Islet of Langerhans (tissue), 1 donor: ENCODE measurements at regions not wholly inside any gene's neighbourhood (a gene's known extent, or its start where the extent isn't known, plus 50 kb on each side); places are given as distances from the start of the nearest gene placed in this dataset.
A peak's percentile ranks its signal among the peaks of the same experiment; 100 is the strongest.

Source experiments
- FAIRE-seq: peaks from one replicate; lab custom pipeline; 2011; peaks lifted over from hg19 to GRCh38; lab: Jason Lieb, UNC

DNA sequence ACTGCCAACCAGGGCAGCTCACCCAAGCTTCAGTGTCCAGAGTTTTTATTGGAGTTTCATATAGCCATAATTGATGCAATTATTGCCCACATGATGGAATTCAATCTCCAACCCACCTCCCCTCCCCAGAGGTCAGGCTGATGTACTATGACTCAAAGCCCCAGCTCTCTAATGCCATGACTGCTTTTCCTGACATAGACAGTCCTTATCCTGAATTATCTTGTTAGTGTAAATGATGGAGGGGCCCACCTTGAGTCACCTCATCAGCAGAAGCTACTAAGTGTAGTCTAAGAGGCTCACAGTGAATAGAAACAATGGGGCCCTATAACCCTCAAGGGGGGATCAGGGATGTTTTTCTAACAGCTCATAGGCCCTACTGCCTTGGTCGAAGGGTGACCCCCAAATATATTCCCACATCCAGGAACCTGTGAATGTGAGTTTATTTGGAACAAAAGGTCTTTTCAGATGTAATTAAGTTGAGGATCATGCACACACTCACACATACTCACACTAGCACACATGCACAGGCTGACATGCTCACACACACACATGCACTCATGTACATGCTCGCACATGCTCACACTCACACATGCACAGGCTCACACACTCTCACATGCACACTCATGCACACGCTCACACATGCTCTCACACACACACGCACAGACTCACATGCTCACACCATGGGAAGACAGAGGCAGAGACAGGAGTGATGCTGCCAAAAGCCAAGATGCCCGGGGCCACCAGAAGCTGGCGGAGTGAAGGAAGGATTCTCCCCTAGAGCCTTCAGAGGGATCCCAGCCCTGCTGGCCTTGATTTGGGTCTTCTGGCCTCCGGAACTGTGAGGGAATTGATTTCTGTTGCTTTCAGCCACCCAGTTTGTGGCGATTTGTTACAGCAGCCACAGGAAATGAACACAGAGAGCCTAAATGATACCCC is 131.2 kb upstream of the SMAD3 start:
- FAIRE-seq: no peak

DNA sequence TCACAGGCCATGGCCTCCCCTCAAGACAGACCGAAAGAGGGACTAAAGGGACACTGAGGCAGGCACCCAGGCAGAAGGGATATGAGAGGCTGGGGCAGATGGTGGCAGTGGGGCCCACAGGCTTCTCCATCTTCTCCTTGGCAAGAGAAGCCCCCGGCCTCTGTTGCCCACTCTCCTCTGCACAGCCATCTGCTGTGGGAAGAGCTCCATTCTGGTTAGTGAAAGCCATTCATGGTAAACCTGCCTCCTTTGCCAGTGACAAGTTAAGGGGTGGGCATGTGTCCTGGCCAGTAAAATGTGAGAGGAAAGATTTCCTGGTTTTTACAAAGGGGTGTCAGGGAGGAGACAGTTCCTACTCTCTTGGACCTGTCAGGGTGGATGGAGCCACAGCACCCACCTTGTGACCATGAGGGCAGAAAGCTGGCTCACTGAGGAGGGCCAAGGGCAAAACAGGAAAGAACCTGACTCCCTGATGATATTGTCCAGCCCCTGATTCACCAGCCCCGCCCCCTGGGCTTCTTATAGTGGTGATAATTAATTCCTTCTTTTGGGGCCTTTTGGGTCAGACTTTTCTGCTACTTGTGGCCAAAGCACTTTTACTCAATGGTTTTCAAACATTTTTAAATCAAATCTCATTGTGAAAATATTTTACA is 130.4 kb upstream of the SMAD3 start:
- no peak for FAIRE-seq

DNA sequence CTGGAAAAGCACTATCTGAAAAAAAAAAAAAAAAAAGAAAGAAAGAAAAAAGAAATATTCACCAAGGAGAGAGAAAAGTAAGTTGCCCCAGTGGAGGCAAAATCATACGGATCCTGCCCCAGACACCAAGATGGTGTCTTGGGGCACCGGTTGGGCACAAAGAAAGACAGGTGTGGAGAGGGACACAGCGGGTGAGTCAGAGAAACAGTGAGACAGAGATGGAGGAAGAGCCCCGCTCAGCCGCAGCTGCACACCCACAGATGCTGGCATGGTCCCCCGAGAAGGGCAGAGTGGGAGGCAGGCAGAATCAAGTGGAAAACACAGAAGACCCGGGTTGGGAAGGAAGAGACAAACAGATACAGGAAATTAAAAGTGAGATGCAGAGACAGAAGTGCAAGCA is 129.7 kb upstream of the SMAD3 start:
- FAIRE-seq: no peak

DNA sequence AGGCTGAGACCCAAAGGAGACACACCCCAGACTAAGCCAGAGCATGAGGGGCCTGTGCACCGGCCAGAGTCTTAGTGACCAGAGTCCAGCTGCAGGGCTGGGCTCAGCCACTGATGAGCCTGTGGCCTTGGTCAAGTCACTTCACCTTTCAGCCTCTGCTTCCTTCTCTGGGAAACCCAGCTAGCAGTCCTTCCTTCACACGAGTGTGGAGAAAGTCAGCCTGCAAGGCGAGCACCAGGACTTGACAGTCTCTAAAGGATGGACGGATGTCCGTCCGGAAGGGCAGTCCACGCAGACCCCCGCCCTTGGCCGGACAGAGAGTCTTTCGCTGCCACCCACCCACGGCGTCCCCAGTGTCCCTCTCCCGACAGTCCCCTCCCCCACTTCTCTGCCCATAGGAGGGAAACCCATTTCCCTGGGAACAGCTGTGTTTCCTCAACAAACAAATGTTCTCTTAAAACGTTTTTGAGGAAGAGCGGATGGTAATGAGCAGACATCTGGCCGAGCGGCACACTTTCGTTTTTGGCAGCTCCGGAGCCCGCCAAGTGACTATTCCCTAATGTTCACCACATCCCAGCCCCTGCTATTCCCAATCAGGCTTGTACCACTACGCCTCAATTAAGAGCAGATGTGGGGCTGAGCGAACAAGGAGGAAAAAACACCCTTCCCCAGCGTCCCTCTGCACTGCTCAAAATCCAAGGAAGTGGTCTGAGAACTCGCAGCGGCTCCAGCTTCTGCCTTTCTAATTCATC is 129.1 kb upstream of the SMAD3 start:
- FAIRE-seq: no peak

DNA sequence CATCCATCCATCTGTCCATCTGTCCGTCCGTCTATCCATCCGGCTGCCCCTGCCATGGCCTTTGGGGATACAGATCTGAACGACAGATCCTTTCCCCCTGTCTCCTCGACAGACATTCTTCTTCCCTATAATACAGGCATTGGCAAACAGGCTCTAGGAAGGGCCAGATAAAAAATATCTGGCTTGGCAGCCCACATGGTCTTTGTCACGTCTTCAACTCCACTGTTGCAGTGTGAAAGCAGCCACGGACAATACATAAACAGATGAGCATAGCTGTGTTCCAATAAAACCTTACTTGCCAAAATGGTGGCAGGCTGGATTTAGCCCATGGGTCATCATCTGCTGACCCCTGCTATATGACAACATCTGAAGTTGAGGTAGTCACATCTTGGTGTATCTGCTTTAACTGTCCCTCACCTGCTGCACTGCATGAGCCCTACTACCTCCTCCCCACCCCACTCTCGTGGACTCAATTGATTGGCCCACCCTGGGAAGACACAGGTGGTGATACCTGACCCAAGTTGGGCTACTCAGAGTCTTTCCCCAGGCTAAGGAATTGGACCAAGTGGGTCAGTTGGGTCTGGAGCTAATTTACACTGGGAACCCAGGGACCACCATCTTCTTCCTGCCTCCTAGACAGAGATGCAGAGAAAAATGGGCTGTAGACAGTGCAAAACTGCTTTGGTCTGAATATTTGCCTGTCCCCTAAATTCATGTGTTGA is 128.4 kb upstream of the SMAD3 start:
- no peak for FAIRE-seq

DNA sequence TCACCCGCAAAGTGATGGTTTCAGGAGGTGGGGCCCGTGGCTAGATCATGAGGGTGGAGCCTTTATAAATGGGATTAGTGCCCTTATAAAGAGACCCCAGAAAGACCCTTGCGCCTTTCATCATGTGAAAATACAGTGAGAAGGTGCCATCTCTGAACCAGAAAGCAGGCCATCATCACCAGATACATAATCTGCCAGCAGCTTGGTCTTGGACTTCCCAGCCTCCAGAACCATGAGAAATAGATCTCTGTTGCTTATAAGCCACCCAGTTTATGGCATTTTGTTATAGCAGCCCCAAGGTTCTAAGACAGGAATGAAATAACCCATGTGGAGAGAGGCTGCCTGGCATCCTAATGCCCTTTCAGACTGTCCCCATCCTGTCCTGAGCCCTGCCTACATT is 127.8 kb upstream of the SMAD3 start:
- FAIRE-seq: no peak

DNA sequence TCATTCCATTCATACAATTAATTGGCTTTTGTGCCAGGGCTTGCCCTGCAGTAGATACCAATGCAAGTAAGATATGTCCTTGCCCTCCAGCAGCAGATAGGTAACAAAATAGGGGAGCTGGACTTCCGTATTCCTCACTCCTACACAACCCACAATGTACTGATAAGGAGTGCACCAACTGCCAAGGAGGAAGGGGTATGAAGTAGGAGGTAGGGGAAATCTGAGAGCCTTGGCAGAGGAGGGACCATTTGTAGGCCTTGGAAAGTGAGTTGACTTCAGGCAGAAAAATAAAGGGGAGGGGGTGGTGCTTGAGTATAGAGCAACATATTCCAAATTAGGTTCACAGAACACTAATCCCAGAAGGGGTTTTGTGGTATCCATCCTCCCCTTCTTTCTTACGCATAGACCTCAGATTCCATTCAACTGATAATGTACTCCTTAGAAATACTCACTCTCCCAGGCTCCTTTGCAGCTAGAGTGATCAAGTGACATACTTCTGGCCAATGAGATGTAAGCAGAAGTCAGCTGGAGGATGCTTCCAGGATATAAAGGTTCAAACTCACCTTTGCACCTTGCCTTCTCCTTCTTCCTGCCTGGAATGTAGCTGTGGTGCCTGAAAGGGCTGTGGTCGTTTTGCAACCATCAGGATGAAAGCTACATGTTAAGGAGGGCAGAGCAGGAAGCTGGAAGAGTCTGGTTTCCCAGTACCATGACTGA is 127.1 kb upstream of the SMAD3 start:
- FAIRE-seq: no peak

DNA sequence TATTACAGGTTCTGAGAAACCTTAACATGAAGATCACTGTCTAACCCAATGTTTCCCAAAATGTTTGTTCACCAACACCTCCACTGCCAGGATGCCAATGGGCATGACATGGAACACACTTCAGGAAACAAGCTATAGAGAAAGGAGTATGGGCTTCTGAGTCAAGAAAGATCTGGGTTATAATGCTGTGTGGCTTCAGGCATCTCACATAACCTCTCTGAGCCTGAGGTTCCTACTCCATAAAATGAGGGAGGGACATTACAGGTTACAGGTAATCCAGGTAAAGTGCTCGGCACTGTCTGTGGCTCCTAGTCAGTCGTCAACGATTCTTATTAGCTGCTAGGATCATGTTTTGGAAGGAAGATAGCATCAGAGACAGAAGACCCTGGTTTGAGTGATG is 126.4 kb upstream of the SMAD3 start:
- FAIRE-seq: no peak

DNA sequence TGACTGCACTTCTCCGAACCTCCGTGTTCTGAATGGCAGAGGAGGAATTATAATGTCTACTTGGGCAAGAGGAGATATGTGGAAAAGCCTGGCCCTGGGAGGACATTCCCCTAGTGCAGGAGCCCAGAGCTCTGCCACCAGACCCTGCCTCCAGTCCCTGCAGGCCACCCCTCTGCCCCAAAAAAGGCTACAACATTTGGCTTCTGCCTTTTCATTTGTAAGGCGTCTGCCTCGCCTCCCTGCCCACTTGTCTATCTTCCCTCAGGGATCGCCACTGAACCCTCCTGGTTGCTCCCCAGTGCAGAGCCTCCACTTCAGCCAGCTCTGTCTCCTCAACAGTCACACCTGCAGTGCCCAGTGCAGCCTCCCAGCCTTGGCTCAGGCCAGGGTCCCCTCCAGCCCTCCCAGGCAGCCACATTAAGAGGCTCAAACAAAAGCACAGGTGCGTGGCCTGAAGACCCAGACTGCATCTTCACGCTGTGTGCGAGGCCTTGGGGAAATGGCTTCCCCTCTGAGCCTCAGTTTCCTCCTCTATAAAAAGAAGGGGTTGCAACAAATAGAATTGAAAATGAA is 125.9 kb upstream of the SMAD3 start:
- no peak for FAIRE-seq

DNA sequence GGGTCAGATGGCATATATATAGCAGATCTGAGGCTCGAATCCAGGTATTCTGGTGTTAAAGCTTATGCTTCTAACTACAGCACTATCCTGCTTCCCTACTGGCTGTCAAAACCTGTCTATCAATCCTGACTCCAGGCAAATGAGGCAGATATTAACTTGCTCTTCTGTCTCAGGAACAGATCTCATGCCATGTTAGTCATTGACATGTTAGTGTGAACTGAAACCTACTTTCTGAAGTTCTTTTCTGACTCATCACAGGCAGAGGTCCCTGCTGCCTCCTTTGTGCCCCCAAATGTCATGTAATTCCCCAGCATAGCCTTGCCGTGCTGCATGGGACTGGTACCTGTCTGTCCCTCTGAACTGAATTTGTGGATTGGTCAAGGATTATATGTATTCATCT is 125.0 kb upstream of the SMAD3 start:
- FAIRE-seq: no peak

DNA sequence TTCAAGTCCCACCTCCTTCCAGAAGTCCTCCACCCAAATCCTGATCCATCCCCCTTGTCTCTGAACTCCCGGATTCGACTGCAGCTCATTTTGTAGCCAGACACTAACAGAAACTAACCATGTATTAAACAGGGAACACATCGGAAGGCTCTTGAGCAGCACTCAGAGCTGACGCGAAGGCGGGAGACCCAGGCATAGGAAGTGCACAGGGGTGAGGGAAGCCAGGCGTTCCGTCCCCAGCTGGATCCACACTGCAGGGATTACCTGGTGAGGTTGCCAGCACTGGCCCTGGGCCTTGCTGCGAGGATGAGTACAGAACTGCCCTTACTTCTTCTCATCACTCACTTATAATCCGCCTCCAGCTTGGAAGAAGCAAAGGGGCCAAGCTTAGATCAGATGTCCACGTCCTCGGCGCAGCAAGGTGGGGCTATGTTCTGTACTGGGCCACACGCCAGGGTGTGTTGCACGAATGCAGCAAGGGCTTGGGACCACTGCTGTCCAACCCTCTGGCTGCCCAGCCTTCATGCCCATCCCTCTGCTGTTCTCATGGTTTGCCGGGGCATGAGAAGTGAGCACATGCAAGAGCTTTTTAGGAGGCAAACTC is 124.2 kb upstream of the SMAD3 start:
- FAIRE-seq: no peak

DNA sequence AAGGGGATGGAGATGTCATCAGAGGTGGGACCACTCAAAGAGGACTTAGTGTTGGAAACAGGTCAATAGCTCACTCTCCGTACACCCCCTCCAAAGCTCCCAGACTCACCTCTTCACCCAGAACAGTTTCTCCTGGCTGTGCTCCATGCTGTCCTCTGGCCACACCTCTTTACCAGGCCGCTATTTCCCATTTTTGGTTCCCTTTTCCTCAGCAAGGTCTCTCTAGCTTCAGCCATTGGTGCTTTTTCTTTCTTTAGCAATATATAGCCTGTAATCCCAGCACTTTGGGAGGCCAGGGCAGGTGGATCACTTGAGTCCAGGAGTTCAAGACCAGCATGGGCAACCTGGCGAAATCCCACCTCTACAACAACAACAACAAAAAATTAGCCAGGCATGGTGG is 123.6 kb upstream of the SMAD3 start:
- no peak for FAIRE-seq

DNA sequence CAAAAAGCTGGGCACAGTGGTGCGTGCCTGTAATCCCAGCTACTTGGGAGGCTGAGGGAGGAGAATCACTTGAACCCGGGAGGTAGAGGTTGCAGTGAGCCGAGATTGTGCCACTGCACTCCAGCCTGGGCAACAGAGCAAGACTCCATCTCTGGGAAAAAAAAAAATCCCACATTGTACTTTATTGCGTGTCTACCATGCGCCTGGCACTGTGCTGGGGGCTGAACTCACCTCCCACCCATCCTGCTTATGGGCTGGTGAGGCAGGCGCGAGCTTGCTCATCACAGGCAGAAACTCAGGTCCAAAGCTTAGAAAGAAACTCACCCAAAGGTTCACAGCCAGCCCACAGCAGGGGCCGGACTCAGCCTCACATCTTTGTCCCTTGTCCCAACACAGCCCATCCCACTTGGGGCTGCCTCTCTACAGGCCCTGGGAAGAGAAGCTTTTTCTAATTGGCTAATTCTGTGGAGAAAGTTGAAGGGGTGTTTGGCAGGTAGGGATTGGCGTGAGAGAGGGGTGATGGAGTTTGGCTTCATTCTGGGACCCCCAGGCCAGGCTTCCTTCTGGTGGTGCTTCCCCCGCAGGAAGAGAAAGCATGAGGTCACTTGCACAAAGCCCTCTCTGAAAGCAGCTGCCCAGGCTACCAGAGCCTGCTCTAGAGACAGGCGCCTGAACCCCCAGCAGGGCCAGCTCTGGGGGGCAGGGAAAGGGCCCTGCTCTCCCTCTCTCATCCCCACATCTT is 122.6 kb upstream of the SMAD3 start:
- FAIRE-seq: no peak

DNA sequence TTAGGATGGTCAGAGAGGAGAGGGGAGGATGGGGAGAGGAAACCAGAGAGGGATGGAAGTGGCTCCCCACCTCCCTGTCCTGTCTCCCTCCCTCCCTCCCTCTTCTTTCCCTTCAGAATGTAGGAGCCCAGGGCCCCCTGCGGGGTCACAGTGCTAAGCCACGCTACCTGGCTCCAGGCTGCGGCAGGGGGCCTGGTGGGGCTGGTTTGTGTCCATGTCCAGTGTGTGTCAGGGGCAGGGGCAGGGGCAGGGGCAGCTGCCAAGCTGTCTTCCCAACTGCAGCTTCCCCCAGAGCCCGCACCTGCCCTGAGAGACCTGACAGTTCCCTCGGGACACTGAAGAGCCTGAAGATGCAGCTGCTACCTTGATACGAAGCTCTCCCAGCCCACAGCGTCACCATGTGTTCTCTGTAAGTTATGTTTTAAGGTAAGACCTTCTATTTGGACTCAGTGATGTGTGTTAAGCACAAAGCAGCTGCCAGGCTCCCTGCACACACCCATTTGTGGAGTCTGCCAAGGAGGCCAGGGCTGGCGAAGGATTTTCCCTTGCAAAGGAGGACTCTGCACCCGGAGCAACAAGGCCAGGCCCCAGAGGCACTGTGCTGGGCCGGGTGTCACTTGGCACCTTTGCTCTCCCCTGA is 121.8 kb upstream of the SMAD3 start:
- FAIRE-seq: no peak

DNA sequence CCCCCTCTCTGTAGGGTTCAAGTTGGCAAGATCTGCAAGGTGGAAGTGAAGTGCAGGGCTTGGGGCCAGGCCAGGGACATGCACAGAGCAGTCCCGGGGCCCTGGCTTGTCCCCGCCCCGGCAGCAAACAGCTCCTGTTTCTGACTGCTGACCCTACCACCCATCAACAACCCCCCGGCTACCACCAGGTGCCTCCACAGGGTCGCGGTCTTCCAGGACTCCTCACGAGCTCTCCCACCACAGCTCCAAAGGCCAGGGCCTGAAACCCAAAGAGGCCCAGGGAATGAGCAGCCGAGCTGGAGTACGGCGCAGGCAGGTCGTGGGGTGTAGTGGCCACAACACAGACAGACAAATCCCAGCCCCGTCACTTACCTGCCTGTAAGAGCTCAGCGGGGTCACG is 121.3 kb upstream of the SMAD3 start:
- FAIRE-seq: no peak

DNA sequence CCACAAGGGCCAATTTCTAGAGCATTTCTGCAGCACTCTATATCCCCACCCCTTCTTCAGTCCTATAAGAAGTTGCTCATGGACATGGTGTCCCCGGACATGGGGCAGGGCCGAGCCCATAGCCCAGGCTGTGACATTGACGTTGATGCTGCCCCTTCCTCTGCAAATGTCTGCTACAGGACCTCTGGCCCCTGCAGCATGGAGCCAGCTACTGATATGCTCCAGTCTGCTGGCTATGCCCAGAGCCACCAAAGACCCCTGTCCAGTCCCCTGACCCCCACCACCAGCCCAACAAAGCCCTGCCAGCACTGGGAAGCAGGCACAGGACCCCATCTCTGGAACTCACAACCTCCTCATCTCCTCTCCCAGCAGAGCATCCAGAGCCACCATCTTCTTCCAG is 120.1 kb upstream of the SMAD3 start:
- FAIRE-seq: no peak

DNA sequence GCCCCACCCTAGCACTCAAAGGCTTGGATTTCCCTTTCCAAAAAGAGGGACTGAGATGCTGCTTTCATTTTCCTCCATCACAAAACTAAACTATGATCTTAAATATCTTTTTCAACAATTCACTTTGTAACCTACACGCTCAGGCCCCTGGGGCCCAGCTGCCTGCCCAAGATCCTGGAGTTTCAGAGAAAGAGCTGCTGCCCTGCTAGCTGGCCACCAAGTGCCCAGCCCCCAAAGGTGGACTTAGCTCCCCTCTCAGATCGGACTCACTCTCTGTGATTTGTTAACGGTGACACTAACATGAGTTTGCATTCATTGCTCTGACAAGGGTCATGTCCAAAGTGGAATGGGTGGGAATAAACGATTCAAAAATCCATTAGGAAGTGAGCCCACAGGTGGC is 119.6 kb upstream of the SMAD3 start:
- no peak for FAIRE-seq

DNA sequence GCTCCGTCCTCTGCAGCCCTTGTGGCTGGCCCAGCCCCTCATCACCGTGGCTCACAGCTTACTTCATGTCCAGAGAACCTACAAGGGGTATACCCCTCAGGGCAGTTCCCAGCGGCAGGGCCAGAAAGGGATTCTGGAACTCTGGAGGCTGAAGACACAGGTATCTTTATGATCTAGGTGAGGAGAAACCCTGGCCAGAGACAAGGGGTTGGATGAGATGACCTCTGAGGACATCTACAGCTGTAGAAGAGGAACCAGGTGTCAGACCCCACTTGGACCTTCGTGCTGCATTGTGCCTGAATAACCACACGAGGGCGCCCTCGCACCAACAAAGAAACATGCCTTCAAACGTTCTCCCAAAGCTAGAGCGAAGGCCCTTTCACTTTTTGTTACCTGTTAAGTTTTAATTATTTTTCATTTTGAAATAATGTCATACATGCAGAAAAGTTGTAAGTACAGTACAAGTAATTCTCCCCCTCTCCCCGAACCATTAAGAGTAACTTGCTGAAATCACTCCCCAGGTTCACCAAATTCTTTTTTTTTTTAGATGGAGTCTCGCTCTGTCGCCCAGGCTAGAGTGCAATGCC is 118.7 kb upstream of the SMAD3 start:
- peak; percentile 73 for FAIRE-seq

DNA sequence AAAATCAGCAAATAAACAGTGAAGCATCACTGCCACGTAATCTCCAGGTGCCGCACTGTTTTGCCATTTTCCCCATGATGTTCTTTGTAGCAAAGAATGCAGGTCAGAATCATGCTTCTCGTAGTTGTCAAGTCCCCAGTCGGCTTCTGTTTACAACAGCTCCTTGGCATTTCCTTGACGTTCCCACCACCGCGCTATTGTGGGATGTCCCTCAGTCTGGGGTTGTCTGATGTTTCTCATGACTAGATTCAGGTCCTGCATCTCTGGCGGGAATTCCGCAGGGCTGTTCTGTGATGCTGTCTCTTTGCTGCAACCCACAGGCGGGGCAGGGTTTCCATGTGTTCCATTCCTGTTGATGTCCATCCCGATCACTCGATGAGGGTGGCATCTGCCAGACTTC is 117.9 kb upstream of the SMAD3 start:
- no peak for FAIRE-seq
